ENCODE measurements at regions not wholly inside any gene's neighbourhood (a gene's known extent, or its start where the extent isn't known, plus 50 kb on each side); places are given as distances from the start of the nearest gene placed in this dataset.

- Mint-ChIP-seq H3K9me3 (ENCODE audit: insufficient read depth) (no peaks in the 10 kb centered on the region), H3K36me3 (ENCODE audit: low read depth) (no peaks in the 10 kb centered on the region), H3K27me3 (ENCODE audit: low read depth) (no peaks in the 10 kb centered on the region), H3K4me3 (no peak overlapping the region), H3K27ac (no peak overlapping the region), H3K4me1 (ENCODE audit: low read depth) (no peaks in the 10 kb centered on the region)
- ATAC-seq (no peak), DNase-seq (no peak)
- POLR2A ChIA-PET: no interaction called here
- CTCF ChIA-PET: no interaction called here
These were observed 262.9 kb downstream of the SOX4 start for GRCh38 chr6:21856456-21856825.

DNA sequence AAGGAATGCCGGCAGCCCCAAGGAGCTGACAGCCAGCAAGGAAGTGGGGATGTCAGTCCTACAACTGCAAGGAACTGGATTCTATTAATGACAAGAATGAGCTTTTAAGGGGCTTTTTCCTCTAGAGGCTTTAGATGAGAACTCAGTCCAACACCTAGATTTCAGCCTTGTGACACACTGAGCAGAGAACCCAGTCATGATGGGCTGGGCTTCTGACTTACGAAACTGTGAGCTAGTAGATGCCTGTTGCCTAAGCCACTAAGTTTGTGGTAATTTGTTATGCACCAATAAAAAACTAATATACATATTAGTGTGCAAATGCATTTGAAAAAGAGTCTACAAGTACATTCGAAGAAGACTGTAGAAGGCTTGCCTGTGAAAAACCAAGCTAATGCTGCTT, 263.3 kb downstream of the SOX4 start:
- no peaks in the 10 kb centered on the region for H3K4me1 Mint-ChIP-seq (ENCODE audit: low read depth)
- CTCF ChIA-PET: no interaction called here
- ATAC-seq (no peak), DNase-seq (no peak)
- POLR2A ChIA-PET: no interaction called here
- H3K4me3 Mint-ChIP-seq: no peak overlapping the region
- H3K27ac Mint-ChIP-seq: no peak overlapping the region
- no peaks in the 10 kb centered on the region for H3K36me3 Mint-ChIP-seq (ENCODE audit: low read depth)
- H3K9me3 Mint-ChIP-seq (ENCODE audit: insufficient read depth): no peaks in the 10 kb centered on the region
- H3K27me3 Mint-ChIP-seq (ENCODE audit: low read depth): no peaks in the 10 kb centered on the region

- Mint-ChIP-seq H3K27ac (no peak overlapping the region), H3K4me1 (ENCODE audit: low read depth) (no peaks in the 10 kb centered on the region), H3K9me3 (ENCODE audit: insufficient read depth) (no peaks in the 10 kb centered on the region), H3K4me3 (no peak overlapping the region), H3K36me3 (ENCODE audit: low read depth) (no peaks in the 10 kb centered on the region), H3K27me3 (ENCODE audit: low read depth) (no peaks in the 10 kb centered on the region)
- DNase-seq (no peak), ATAC-seq (no peak)
- POLR2A ChIA-PET: no interaction called here
- CTCF ChIA-PET: no interaction called here
These were observed 264.5 kb downstream of the SOX4 start for GRCh38 chr6:21858076-21858475.

- no peak overlapping the region for H3K27ac Mint-ChIP-seq
- H3K4me3 Mint-ChIP-seq: no peak overlapping the region
- ChIA-PET POLR2A (no interaction called here), CTCF (no interaction called here)
- no peak for DNase-seq
- no peaks in the 10 kb centered on the region for H3K36me3 Mint-ChIP-seq (ENCODE audit: low read depth)
- no peaks in the 10 kb centered on the region for H3K9me3 Mint-ChIP-seq (ENCODE audit: insufficient read depth)
- no peaks in the 10 kb centered on the region for H3K4me1 Mint-ChIP-seq (ENCODE audit: low read depth)
- no peaks in the 10 kb centered on the region for H3K27me3 Mint-ChIP-seq (ENCODE audit: low read depth)
- no peak for ATAC-seq
These were observed 265.7 kb downstream of the SOX4 start for GRCh38 chr6:21859193-21859735.

- CTCF ChIA-PET: no interaction called here
- Mint-ChIP-seq H3K4me3 (no peak overlapping the region), H3K27me3 (ENCODE audit: low read depth) (no peaks in the 10 kb centered on the region), H3K4me1 (ENCODE audit: low read depth) (no peaks in the 10 kb centered on the region), H3K9me3 (ENCODE audit: insufficient read depth) (no peaks in the 10 kb centered on the region), H3K27ac (no peak overlapping the region), H3K36me3 (ENCODE audit: low read depth) (no peaks in the 10 kb centered on the region)
- DNase-seq (no peak), ATAC-seq (no peak)
- POLR2A ChIA-PET: no interaction called here
These were observed 268.4 kb downstream of the SOX4 start for GRCh38 chr6:21861942-21862341.

DNA sequence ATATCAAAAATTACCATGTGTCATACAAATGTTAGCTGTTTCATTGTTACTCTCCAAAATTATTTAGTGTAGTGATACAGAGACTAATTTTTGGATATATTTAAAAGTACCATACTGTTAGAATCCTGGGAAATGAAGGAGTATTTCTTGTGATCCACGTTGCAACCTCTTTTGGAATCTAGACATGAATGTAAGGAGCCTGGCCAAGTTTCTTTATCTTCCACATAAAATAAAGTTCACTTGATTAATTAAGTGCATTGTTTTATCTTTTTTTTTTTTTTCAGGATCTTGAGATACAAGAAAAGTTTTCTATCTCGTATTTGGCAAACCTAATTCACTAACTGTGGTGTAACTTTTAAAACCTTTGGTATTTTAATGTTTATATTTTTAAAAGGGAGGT, 270.7 kb downstream of the SOX4 start:
- H3K4me3 Mint-ChIP-seq: no peak overlapping the region
- POLR2A ChIA-PET: no interaction called here
- H3K4me1 Mint-ChIP-seq (ENCODE audit: low read depth): no peaks in the 10 kb centered on the region
- DNase-seq (no peak), ATAC-seq (no peak)
- H3K36me3 Mint-ChIP-seq (ENCODE audit: low read depth): no peaks in the 10 kb centered on the region
- H3K27ac Mint-ChIP-seq: no peak overlapping the region
- CTCF ChIA-PET: no interaction called here
- H3K27me3 Mint-ChIP-seq (ENCODE audit: low read depth): no peaks in the 10 kb centered on the region
- H3K9me3 Mint-ChIP-seq (ENCODE audit: insufficient read depth): no peaks in the 10 kb centered on the region

DNA sequence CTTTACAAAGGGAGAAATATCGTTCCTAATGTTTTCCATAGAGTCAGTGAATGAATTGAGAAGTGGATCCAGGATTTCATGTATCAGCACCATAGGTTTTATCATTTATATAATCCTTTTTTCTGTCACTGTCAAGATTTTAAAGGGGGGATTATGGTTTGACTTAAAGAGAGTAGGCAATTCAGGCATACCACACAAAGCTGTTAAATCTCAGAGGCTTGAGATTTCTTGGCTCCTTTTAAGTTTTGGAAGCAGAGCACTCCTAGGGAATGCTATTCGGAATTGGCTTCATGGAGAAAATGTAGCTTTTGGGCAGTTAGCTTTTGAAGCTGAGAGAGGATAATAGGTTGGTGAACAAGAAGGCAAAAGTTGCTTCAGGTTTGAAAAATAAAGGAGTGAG, 274.7 kb downstream of the SOX4 start:
- Mint-ChIP-seq H3K4me3 (no peak overlapping the region), H3K27ac (no peak overlapping the region), H3K27me3 (ENCODE audit: low read depth) (no peaks in the 10 kb centered on the region), H3K9me3 (ENCODE audit: insufficient read depth) (no peaks in the 10 kb centered on the region), H3K36me3 (ENCODE audit: low read depth) (no peaks in the 10 kb centered on the region), H3K4me1 (ENCODE audit: low read depth) (peaks cover 16% of the 10 kb centered on the region)
- DNase-seq: no peak
- CTCF ChIA-PET: no interaction called here
- no peak for ATAC-seq
- POLR2A ChIA-PET: no interaction called here

DNA sequence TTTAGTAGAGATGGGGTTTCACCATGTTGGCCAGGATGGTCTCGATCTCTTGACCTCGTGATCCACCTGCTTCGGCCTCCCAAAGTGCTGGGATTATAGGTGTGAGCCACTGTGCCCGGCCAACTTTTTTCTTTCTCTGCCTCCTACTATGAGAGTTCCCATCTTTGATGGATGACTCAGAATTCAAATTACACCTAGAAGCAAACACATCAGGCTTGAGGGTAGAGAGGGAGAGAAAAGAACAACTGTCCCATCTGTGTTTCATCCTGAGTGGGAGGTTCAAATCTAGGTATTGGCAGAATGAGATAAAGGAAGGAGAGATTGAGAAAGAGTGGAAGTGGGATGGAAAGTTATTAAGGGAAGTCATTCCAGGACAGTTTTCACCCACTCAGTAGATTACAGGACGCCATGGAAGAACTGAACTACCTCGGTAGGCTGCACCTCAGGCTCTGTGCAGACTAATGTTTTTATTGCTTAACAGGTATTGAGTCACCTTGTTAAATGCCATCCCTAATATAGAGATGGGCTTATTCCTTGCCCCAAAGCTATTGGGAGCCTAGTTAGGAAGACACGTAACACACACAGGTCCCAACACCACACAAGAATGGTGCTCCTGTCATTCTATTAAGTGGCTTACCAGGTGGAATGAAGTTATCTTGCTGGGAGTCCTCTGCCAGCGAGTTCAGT, 275.7 kb downstream of the SOX4 start:
- Mint-ChIP-seq H3K36me3 (ENCODE audit: low read depth) (no peaks in the 10 kb centered on the region), H3K27ac (no peak overlapping the region), H3K4me1 (ENCODE audit: low read depth) (peaks cover 16% of the 10 kb centered on the region), H3K27me3 (ENCODE audit: low read depth) (no peaks in the 10 kb centered on the region), H3K9me3 (ENCODE audit: insufficient read depth) (peaks cover 3% of the 10 kb centered on the region), H3K4me3 (no peak overlapping the region)
- CTCF ChIA-PET: no interaction called here
- POLR2A ChIA-PET: no interaction called here
- ATAC-seq (no peak), DNase-seq (no peak)

GRCh38 chr6:21870076-21870730, 276.7 kb downstream of the SOX4 start:
- H3K36me3 Mint-ChIP-seq (ENCODE audit: low read depth): peaks cover 3% of the 10 kb centered on the region
- peaks cover 16% of the 10 kb centered on the region for H3K4me1 Mint-ChIP-seq (ENCODE audit: low read depth)
- H3K27ac Mint-ChIP-seq: no peak overlapping the region
- no peaks in the 10 kb centered on the region for H3K27me3 Mint-ChIP-seq (ENCODE audit: low read depth)
- H3K4me3 Mint-ChIP-seq: no peak overlapping the region
- DNase-seq: no peak
- CTCF ChIA-PET: no interaction called here
- H3K9me3 Mint-ChIP-seq (ENCODE audit: insufficient read depth): peaks cover 6% of the 10 kb centered on the region
- POLR2A ChIA-PET: no interaction called here
- no peak for ATAC-seq

DNA sequence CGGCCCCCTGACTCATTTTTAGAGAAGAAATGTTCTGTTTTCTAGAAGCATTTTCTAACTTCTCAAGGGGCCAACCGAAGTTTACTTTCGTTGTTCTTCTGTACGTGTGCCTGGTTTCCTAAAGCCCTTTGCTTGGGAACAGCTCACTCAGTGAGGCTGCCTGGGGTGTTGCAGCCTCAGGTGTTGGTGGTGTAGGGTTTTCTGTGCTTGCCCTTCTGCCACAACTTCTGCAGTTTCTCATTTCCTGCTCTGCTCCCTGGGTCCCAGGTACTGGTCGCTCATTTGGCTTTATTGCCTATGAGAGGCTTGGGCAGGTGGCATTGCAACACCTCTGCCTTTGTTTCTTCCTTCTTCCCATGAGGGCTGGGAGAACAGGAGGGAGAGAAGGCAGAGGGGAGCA, 278.3 kb downstream of the SOX4 start:
- H3K27ac Mint-ChIP-seq: no peak overlapping the region
- ATAC-seq: no peak
- H3K4me1 Mint-ChIP-seq (ENCODE audit: low read depth): peaks cover 25% of the 10 kb centered on the region
- ChIA-PET CTCF (no interaction called here), POLR2A (interaction anchor here (0.6 kb wide), 1 partner anchor 1744 kb away, joined by 3 read pairs; no protein-coding TSS in a partner anchor)
- peak; percentile 21 for DNase-seq
- H3K27me3 Mint-ChIP-seq (ENCODE audit: low read depth): no peaks in the 10 kb centered on the region
- H3K4me3 Mint-ChIP-seq: no peak overlapping the region
- peaks cover 18% of the 10 kb centered on the region for H3K36me3 Mint-ChIP-seq (ENCODE audit: low read depth)
- H3K9me3 Mint-ChIP-seq (ENCODE audit: insufficient read depth): peaks cover 22% of the 10 kb centered on the region

DNA sequence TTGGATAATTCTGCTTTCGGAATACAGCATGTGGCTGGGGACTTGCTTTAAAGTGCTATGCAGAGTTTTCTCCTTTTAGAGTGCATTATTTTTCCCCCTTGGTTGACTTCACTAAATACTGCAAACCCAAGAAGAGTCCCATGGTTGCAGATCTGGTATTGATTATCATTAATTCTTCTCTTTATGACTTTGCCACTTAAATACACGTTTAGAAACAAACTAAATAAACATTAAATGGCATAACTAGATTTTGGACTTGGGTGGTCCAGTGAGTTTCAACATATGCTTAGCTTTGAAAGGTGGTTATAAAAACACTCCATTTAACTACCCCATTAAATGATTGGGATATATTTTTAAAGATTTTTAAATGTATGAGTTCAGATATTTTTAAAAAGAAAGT, 279.2 kb downstream of the SOX4 start:
- H3K27ac Mint-ChIP-seq: no peak overlapping the region
- peaks cover 34% of the 10 kb centered on the region for H3K4me1 Mint-ChIP-seq (ENCODE audit: low read depth)
- H3K36me3 Mint-ChIP-seq (ENCODE audit: low read depth): peaks cover 25% of the 10 kb centered on the region
- ChIA-PET CTCF (interaction anchor here (0.7 kb wide), 1 partner anchor 76 kb away, joined by 3 read pairs; no protein-coding TSS in a partner anchor), POLR2A (no interaction called here)
- no peaks in the 10 kb centered on the region for H3K27me3 Mint-ChIP-seq (ENCODE audit: low read depth)
- ATAC-seq: no peak
- H3K4me3 Mint-ChIP-seq: no peak overlapping the region
- no peak for DNase-seq
- H3K9me3 Mint-ChIP-seq (ENCODE audit: insufficient read depth): peaks cover 29% of the 10 kb centered on the region

GRCh38 chr6:21873562-21873961, 280.0 kb downstream of the SOX4 start:
- DNase-seq (no peak), ATAC-seq (no peak)
- POLR2A ChIA-PET: no interaction called here
- Mint-ChIP-seq H3K4me1 (ENCODE audit: low read depth) (peaks cover 35% of the 10 kb centered on the region), H3K27me3 (ENCODE audit: low read depth) (no peaks in the 10 kb centered on the region), H3K9me3 (ENCODE audit: insufficient read depth) (peaks cover 29% of the 10 kb centered on the region), H3K4me3 (no peak overlapping the region), H3K27ac (no peak overlapping the region), H3K36me3 (ENCODE audit: low read depth) (peaks cover 27% of the 10 kb centered on the region)
- CTCF ChIA-PET: no interaction called here

Data from activated CD8-positive, alpha-beta T cell treated with anti-CD3 and anti-CD28 coated beads, Interleukin-2, amount 10 ng/mL, durations not matched to agents 7 days and 5 days (primary cell).